Activated CD8-positive, alpha-beta T cell treated with anti-CD3 and anti-CD28 coated beads for 36 hours (primary cell): ENCODE measurements at regions not wholly inside any gene's neighbourhood (a gene's known extent, or its start where the extent isn't known, plus 50 kb on each side); places are given as distances from the start of the nearest gene placed in this dataset.

Experiments
- ATAC-seq: fragments of 200-7000 bp; cut with Tn5 transposase; one replicate; pipeline ENCODE4 v1.10.0; 2021; ENCODE audit warnings: mild to moderate bottlenecking, moderate library complexity
- CTCF ChIA-PET: fragments of 350-600 bp; sonication (Branson Sonifier 250); formaldehyde crosslinking; loops from one replicate; lab custom pipeline; 2021; ENCODE audit warnings: antibody characterized with exemption; lab: Charles Lee
- POLR2A ChIA-PET: fragments of 350-600 bp; sonication (Branson Sonifier 250); formaldehyde crosslinking; loops from one replicate; lab custom pipeline; 2021; ENCODE audit warnings: antibody characterized with exemption; lab: Charles Lee
- DNase-seq: peaks from one replicate; pipeline ENCODE4 v3.0.0-alpha.2; 2020
- H3K27ac Mint-ChIP-seq: one replicate; pipeline ENCODE4 v1.8.0; 2021; ENCODE audit warnings: mild to moderate bottlenecking, mixed read lengths
- H3K27me3 Mint-ChIP-seq: one replicate; pipeline ENCODE4 v1.8.0; 2021; ENCODE audit warnings: mixed read lengths
- H3K36me3 Mint-ChIP-seq: one replicate; pipeline ENCODE4 v1.8.0; 2021; ENCODE audit warnings: low read depth, mixed read lengths
- H3K4me1 Mint-ChIP-seq: one replicate; pipeline ENCODE4 v1.8.0; 2021; ENCODE audit warnings: low read depth, mixed read lengths
- H3K4me3 Mint-ChIP-seq: one replicate; pipeline ENCODE4 v1.8.0; 2021; ENCODE audit warnings: mild to moderate bottlenecking, moderate library complexity, mixed read lengths
- H3K9me3 Mint-ChIP-seq: one replicate; pipeline ENCODE4 v1.8.0; 2021; ENCODE audit warnings: mixed read lengths
- CTCF ChIP-seq: fragments of 200-600 bp; IDR thresholded peaks from one replicate; pipeline ENCODE4 v1.8.0; 2022; ENCODE audit warnings: antibody characterized with exemption, mild to moderate bottlenecking
- intact Hi-C: fragments of 100-400 bp; cut with micrococcal nuclease; formaldehyde crosslinking; loops from one replicate; pipeline ENCODE4 v1.10.0; 2022

GRCh38 chr6:169989594-169989993 is 238.2 kb downstream of the ERMARD start:
- DNase-seq, result no peak
- CTCF ChIA-PET, result interaction anchor here (1.1 to 1.2 kb wide), 2 partner anchors 10 to 200 kb away, joined by 3 to 4 read pairs; no protein-coding TSS in a partner anchor
- ATAC-seq, result no peak
- Mint-ChIP-seq H3K27me3 (no peaks in the 10 kb centered on the region), H3K9me3 (no peaks in the 10 kb centered on the region), H3K4me1 (peaks cover 27% of the 10 kb centered on the region), H3K4me3 (peak overlapping the region; percentile 59), H3K36me3 (no peaks in the 10 kb centered on the region), H3K27ac (no peak overlapping the region)
- POLR2A ChIA-PET, result interaction anchor here (0.6 to 1.1 kb wide), 3 partner anchors 14 to 100 kb away, joined by 3 to 4 read pairs (median 4); no protein-coding TSS in a partner anchor
- TF ChIP-seq CTCF, result no peak
- intact Hi-C loops, result no loop called here

- Mint-ChIP-seq H3K4me1 (peaks cover 27% of the 10 kb centered on the region), H3K36me3 (no peaks in the 10 kb centered on the region), H3K27ac (no peak overlapping the region), H3K4me3 (no peak overlapping the region), H3K27me3 (no peaks in the 10 kb centered on the region), H3K9me3 (no peaks in the 10 kb centered on the region)
- DNase-seq (no peak), ATAC-seq (no peak)
- ChIA-PET POLR2A (interaction anchor here (0.6 kb wide), 1 partner anchor 14 kb away, joined by 3 read pairs; no protein-coding TSS in a partner anchor), CTCF (no interaction called here)
- intact Hi-C loops, result no loop called here
- TF ChIP-seq CTCF, result no peak
Observed at GRCh38 chr6:169988769-169989550, 237.5 kb downstream of the ERMARD start.

- intact Hi-C loops, result no loop called here
- Mint-ChIP-seq H3K27ac (no peak overlapping the region), H3K4me1 (peaks cover 19% of the 10 kb centered on the region), H3K4me3 (no peak overlapping the region), H3K9me3 (no peaks in the 10 kb centered on the region), H3K36me3 (no peaks in the 10 kb centered on the region), H3K27me3 (no peaks in the 10 kb centered on the region)
- ATAC-seq (no peak), DNase-seq (no peak)
- no peak for TF ChIP-seq CTCF
- CTCF ChIA-PET, result interaction anchor here (1.9 kb wide), 1 partner anchor 155 kb away, joined by 10 read pairs; no protein-coding TSS in a partner anchor
- POLR2A ChIA-PET, result no interaction called here
Observed at GRCh38 chr6:169986848-169987498, 235.6 kb downstream of the ERMARD start.

- H3K27ac Mint-ChIP-seq, result no peak overlapping the region
- TF ChIP-seq CTCF, result no peak
- CTCF ChIA-PET, result interaction anchor here (1.9 kb wide), 1 partner anchor 155 kb away, joined by 10 read pairs; no protein-coding TSS in a partner anchor
- ATAC-seq (no peak), DNase-seq (no peak)
- no peaks in the 10 kb centered on the region for H3K36me3 Mint-ChIP-seq
- no peaks in the 10 kb centered on the region for H3K27me3 Mint-ChIP-seq
- intact Hi-C loops, result no loop called here
- H3K9me3 Mint-ChIP-seq, result no peaks in the 10 kb centered on the region
- POLR2A ChIA-PET, result no interaction called here
- no peak overlapping the region for H3K4me3 Mint-ChIP-seq
- peaks cover 14% of the 10 kb centered on the region for H3K4me1 Mint-ChIP-seq
Observed at GRCh38 chr6:169986171-169986847, 234.9 kb downstream of the ERMARD start.
